ENCODE measurements at regions not wholly inside any gene's neighbourhood (a gene's known extent, or its start where the extent isn't known, plus 50 kb on each side); places are given as distances from the start of the nearest gene placed in this dataset.
"Not testable (repeated sequence)": the region's sequence is repeated elsewhere in the genome, so short reads cannot be mapped to it uniquely, and the experiment has no call there.

DNA sequence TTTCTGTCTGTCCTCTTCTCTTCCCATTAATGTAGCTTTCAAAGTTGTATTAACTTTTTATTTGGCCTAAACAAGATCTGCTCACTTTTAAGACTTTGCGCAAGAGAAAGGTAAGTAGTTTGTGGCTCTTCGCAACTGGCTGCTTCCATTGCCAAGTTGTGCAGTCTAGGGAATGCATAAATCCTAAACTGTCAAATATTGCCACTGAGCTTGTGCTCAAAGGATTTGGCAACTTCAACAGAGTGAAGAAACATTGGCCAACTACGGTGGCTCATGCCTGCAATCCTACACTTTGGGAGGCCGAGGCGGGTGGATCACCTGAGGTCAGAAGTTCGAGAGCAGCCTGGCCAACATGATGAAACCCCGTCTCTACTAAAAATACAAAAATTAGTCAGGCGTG is 826.4 kb downstream of the EPHA4 start:
- Mint-ChIP-seq H3K27ac (ENCODE audit: unreplicated experiment) (no peak overlapping the region), H3K27me3 (ENCODE audit: low read depth) (no peaks in the 10 kb centered on the region), H3K4me1 (no peaks in the 10 kb centered on the region), H3K9me3 (no peaks in the 10 kb centered on the region), H3K36me3 (ENCODE audit: low read depth) (no peaks in the 10 kb centered on the region), H3K4me3 (no peak overlapping the region)
- DNase-seq (ENCODE audit: low read depth, low spot score), result no peak
- TF ChIP-seq, protein P1, sequence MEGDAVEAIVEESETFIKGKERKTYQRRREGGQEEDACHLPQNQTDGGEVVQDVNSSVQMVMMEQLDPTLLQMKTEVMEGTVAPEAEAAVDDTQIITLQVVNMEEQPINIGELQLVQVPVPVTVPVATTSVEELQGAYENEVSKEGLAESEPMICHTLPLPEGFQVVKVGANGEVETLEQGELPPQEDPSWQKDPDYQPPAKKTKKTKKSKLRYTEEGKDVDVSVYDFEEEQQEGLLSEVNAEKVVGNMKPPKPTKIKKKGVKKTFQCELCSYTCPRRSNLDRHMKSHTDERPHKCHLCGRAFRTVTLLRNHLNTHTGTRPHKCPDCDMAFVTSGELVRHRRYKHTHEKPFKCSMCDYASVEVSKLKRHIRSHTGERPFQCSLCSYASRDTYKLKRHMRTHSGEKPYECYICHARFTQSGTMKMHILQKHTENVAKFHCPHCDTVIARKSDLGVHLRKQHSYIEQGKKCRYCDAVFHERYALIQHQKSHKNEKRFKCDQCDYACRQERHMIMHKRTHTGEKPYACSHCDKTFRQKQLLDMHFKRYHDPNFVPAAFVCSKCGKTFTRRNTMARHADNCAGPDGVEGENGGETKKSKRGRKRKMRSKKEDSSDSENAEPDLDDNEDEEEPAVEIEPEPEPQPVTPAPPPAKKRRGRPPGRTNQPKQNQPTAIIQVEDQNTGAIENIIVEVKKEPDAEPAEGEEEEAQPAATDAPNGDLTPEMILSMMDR (conservative IDR thresholded peaks at IDR 0.05), result no peak

DNA sequence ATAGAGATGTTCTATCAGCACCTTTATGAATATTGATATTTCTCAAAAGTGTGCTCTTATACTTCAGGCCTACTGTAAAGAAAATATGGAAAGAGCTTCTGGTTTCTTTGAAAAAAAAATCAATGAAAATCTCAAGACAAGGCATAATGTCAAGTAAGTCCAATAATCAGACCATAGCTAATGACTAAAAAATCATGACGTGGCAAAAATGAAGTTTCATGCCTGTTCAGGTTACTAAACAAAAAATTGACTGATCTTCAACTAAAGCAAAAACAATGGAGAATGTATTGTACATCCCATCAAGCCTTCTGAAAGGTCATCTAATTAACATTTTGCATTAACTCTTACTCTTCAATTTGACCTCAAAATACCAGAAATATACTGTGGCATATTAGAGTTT is 824.4 kb downstream of the EPHA4 start:
- TF ChIP-seq, protein P1 (conservative IDR thresholded peaks at IDR 0.05), result no peak
- Mint-ChIP-seq H3K9me3 (peaks cover 3% of the 10 kb centered on the region), H3K27me3 (ENCODE audit: low read depth) (no peaks in the 10 kb centered on the region), H3K36me3 (ENCODE audit: low read depth) (no peaks in the 10 kb centered on the region), H3K4me1 (no peaks in the 10 kb centered on the region), H3K27ac (ENCODE audit: unreplicated experiment) (no peak overlapping the region), H3K4me3 (no peak overlapping the region)
- no peak for DNase-seq (ENCODE audit: low read depth, low spot score)

DNA sequence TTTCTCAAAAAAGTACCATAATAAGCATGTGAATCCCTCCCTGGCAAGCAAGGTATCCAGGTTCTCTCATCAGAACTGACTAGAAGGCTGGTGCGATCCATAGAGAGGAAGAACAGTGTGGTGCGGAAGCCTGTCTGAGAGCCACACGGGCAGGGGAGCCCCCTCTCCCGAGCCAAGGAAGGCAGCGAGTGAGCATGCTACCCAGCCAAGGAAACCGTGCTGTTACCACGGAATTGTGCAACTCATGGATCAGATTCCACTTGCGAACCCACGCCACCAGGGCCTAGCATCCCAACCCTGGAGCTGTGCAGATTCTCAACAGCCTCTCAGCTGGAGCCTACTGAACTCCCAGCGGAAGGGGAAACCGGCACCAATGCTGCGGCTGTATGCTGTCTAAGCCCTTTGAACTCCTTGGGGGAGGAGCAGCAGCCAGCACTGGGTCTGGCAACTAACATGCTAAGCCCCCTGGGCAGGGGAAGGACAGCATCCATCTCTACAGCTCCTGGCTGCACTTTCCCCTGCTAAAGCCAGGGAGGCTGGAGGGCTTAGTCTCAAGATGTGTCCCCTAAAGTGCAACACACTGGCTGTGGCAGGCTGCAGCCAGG is 823.1 kb downstream of the EPHA4 start:
- Mint-ChIP-seq H3K9me3 (peaks cover 3% of the 10 kb centered on the region), H3K4me1 (no peaks in the 10 kb centered on the region), H3K36me3 (ENCODE audit: low read depth) (no peaks in the 10 kb centered on the region), H3K27me3 (ENCODE audit: low read depth) (no peaks in the 10 kb centered on the region), H3K27ac (ENCODE audit: unreplicated experiment) (no peak overlapping the region), H3K4me3 (no peak overlapping the region)
- DNase-seq (ENCODE audit: low read depth, low spot score), result no peak
- TF ChIP-seq, protein P1 (conservative IDR thresholded peaks at IDR 0.05), result no peak

DNA sequence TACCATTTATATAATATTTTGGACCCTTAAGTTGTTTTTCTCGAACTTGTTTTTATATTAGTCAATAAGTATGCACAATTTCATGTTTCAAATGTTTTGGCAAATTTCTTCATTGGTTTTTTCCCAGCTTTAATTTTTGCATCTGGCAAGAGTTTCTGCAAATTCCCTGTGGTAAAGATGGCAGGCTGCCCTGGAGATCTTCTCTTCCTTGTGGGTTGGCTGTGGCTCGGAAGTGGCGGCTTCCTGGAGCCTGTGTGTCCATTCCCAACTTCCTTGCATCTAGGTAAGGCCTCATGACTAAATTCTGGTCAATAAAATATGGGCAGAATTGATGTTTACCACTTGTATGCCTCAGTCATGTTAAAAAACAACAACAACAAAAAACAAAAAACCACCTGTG is 818.6 kb downstream of the EPHA4 start:
- no peaks in the 10 kb centered on the region for H3K36me3 Mint-ChIP-seq (ENCODE audit: low read depth)
- peaks cover 3% of the 10 kb centered on the region for H3K9me3 Mint-ChIP-seq

DNA sequence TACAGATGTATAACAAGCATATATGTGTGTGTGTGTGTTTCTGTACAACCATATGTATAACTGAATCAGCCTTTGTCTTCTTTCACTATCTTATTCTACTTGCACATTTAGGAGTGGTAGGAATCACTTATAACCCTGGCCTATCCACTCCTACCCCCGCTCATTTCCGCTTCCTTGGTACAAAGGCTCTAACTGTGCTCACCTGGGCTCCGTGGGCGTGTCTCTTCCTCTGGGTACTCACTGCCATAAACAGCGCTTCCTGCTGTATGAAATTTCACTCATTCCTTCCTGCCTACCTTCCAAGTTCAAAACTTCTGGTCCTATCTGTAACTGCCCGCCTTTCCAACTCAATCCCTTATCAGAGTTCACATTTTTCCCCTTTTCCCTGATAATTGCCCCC is 815.5 kb downstream of the EPHA4 start:
- no peaks in the 10 kb centered on the region for H3K4me1 Mint-ChIP-seq
- H3K27me3 Mint-ChIP-seq (ENCODE audit: low read depth), result no peaks in the 10 kb centered on the region
- TF ChIP-seq, protein P1 (conservative IDR thresholded peaks at IDR 0.05), result no peak
- H3K36me3 Mint-ChIP-seq (ENCODE audit: low read depth), result no peaks in the 10 kb centered on the region
- no peak for DNase-seq (ENCODE audit: low read depth, low spot score)
- H3K27ac Mint-ChIP-seq (ENCODE audit: unreplicated experiment), result no peak overlapping the region
- no peak overlapping the region for H3K4me3 Mint-ChIP-seq
- H3K9me3 Mint-ChIP-seq, result no peaks in the 10 kb centered on the region

More for the DNA sequence above, 818.6 kb downstream of the EPHA4 start:
- no peak for DNase-seq (ENCODE audit: low read depth, low spot score)
- H3K27ac Mint-ChIP-seq (ENCODE audit: unreplicated experiment), result no peak overlapping the region
- TF ChIP-seq, protein P1 (conservative IDR thresholded peaks at IDR 0.05), result no peak
- no peak overlapping the region for H3K4me3 Mint-ChIP-seq
- H3K4me1 Mint-ChIP-seq, result no peaks in the 10 kb centered on the region
- H3K27me3 Mint-ChIP-seq (ENCODE audit: low read depth), result no peaks in the 10 kb centered on the region

DNA sequence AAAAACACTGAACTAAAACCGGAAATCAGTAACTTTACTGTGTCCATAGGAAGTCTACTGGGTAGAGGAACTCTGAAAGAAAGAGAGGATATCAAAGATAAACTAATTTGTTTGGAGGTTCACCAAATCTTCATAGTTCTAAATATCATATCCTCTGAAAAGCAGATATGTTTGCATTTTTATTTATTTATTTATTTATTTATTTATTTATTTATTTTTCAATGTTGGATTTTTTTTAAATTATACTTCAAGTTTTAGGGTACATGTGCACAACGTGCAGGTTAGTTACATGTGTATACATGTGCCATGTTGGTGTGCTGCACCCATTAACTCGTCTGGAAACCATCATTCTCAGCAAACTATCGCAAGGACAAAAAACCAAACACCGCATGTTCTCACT is 813.7 kb downstream of the EPHA4 start:
- H3K9me3 Mint-ChIP-seq; DNase-seq (ENCODE audit: low read depth, low spot score); H3K4me3 Mint-ChIP-seq; H3K36me3 Mint-ChIP-seq (ENCODE audit: low read depth); H3K27me3 Mint-ChIP-seq (ENCODE audit: low read depth); H3K27ac Mint-ChIP-seq (ENCODE audit: unreplicated experiment); H3K4me1 Mint-ChIP-seq: not testable (repeated sequence)
